Gastrocnemius medialis (tissue), 4 donors: ENCODE measurements at regions not wholly inside any gene's neighbourhood (a gene's known extent, or its start where the extent isn't known, plus 50 kb on each side); places are given as distances from the start of the nearest gene placed in this dataset.

ENCODE experiments used
- ATAC-seq, 2 donors: fragments of 150-250 bp; one replicate each; pipeline ENCODE4 v1.9.1; 2016
- DNase-seq, 2 donors: peaks; one replicate each; pipeline ENCODE4 v3.0.0-alpha.2; 2019
- H3K27ac ChIP-seq, 4 donors: fragments of 200-600 bp; sonication (generic); 1 replicate in 1 of 4; 2 replicates in 3 of 4; pipeline ENCODE4 v1.5.1; 2016 to 2018; ENCODE audit warnings: mild to moderate bottlenecking in 2 of 4, moderate library complexity in 1 of 4
- H3K27me3 ChIP-seq, 3 donors: fragments of 200-600 bp; sonication (generic) in 2 of 3; 1 replicate in 1 of 3; 2 replicates in 2 of 3; pipeline versions ENCODE4 v1.5.1 to v1.6.0; 2016 to 2019; ENCODE audit warnings: mild to moderate bottlenecking in 1 of 3, moderate library complexity in 1 of 3
- H3K36me3 ChIP-seq, 2 donors: fragments of 200-600 bp; sonication (generic) in 1 of 2; one replicate each; pipeline ENCODE4 v1.5.1; 2017 to 2018
- H3K4me1 ChIP-seq, 2 donors: fragments of 200-600 bp; sonication (generic) in 1 of 2; one replicate each; pipeline ENCODE4 v1.5.1; 2016 to 2017; ENCODE audit warnings: mild to moderate bottlenecking in 2 of 2
- H3K4me3 ChIP-seq, 4 donors: fragments of 200-600 bp; sonication (generic) in 3 of 4; 1 replicate in 1 of 4; 2 replicates in 3 of 4; pipeline ENCODE4 v1.5.1; 2016 to 2019; ENCODE audit warnings: mild to moderate bottlenecking in 2 of 4
- H3K9me3 ChIP-seq, 3 donors: fragments of 200-600 bp; sonication (generic) in 2 of 3; 1 replicate in 1 of 3; 2 replicates in 2 of 3; pipeline ENCODE4 v1.5.1; 2016 to 2019
- POLR2A ChIP-seq, 2 donors: fragments of 450-650 bp; IDR thresholded peaks; one replicate each; pipeline ENCODE4 v1.6.1; 2017; ENCODE audit warnings: antibody characterized with exemption in 2 of 2, mild to moderate bottlenecking in 2 of 2, moderate library complexity in 2 of 2
- in situ Hi-C, 4 donors: fragments of 200-750 bp; cut with MboI; loops; one replicate each; pipeline versions ENCODE4 v1.15.0 to v1.8.0; 2017; ENCODE audit warnings: low sequenced_read_pairs in 4 of 4
- intact Hi-C: fragments of 100-400 bp; cut with DNase I; formaldehyde crosslinking; loops from one replicate; pipeline ENCODE4 v1.15.1; 2023; ENCODE audit warnings: low total_unique reads
- TF ChIP-seq, protein P1 (sequence below), 5 experiments: fragments of 450-650 bp in 3 of 5; fragments of 200-600 bp in 2 of 5; sonication (generic) in 2 of 5; IDR thresholded peaks in 4 of 5; conservative IDR thresholded peaks in 1 of 5; 1 replicate in 4 of 5; 2 replicates in 1 of 5; pipeline ENCODE4 v1.5.1; 2016 to 2019; ENCODE audit warnings: antibody characterized with exemption in 5 of 5, mild to moderate bottlenecking in 3 of 5, moderate library complexity in 3 of 5

DNA sequence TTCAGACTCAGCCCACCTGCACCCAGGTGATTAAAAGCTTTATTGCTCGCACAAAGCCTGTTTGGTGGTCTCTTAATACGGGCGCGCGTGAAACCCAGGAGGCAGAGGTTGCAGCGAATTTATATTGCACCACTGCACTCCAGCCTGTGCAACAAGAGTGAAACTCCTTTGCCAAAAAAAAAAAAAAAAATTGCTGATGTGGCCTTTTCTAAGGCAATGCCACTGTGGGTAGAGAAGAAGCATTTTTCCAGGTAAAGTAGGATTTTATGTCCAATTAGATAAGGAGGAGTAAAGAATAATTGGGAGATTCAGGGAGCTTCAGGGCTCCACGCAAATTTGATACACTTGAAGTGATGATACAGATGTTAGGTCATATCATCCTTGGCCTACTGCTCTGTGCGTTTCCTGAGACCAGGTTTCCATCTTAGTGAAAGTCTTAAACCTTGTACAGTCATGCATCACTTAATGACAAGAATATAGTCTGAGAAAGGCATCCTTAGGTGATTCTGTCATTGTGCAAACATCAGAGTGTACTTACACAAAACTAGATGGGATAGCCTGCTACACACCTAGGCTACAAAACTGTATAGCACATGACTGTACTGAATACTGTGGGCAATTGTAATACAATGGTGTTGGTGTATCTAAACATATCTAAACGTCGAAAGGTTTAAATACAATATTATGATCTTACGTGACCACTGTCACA, 150.9 kb downstream of the SPRY2 start:
- Histone ChIP-seq H3K27me3 (no peaks in the 10 kb centered on the region), H3K4me3 (no peak overlapping the region), H3K36me3 (no peaks in the 10 kb centered on the region), H3K4me1 (no peaks in the 10 kb centered on the region), H3K9me3 (no peaks in the 10 kb centered on the region), H3K27ac (no peak overlapping the region)
- intact Hi-C loops (no loop called here), in situ Hi-C loops (no loop called here)
- TF ChIP-seq, protein P1, sequence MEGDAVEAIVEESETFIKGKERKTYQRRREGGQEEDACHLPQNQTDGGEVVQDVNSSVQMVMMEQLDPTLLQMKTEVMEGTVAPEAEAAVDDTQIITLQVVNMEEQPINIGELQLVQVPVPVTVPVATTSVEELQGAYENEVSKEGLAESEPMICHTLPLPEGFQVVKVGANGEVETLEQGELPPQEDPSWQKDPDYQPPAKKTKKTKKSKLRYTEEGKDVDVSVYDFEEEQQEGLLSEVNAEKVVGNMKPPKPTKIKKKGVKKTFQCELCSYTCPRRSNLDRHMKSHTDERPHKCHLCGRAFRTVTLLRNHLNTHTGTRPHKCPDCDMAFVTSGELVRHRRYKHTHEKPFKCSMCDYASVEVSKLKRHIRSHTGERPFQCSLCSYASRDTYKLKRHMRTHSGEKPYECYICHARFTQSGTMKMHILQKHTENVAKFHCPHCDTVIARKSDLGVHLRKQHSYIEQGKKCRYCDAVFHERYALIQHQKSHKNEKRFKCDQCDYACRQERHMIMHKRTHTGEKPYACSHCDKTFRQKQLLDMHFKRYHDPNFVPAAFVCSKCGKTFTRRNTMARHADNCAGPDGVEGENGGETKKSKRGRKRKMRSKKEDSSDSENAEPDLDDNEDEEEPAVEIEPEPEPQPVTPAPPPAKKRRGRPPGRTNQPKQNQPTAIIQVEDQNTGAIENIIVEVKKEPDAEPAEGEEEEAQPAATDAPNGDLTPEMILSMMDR (IDR thresholded peaks at IDR 0.05 in 4 of 5, conservative IDR thresholded peaks at IDR 0.05 in 1 of 5) = no peak
- TF ChIP-seq POLR2A (IDR thresholded peaks at IDR 0.05) = no peak
- DNase-seq = no peak
- no peak for ATAC-seq

DNA sequence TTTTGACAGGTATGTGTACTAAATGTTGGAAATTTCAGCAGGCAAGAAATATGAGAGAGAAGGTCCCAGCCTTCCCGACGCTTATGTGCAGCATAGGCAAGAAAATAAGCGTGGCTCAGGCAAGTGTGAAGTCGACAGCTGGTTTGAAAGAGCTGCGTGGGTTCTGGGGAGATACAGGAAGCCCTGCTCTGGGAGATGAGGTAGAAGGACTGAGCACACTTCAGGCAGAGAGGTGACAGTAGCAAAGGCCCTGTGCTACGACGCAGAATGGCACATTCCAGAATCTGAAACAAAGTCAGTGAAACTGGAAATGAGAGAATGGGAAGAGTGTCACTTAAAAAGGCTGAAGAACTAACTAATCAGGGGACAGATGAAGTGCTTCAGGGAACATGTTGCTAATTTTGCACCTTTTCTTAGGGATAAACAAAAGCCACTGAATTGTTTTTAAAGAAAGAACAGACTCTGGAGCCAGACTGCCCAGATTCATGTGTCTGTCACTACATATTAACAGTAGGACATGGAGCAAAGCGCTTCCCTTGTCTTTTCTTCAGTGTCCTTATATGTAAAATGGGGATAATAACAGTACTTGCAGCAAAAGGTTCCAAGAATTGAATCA, 160.1 kb downstream of the SPRY2 start:
- Histone ChIP-seq H3K4me1 (no peaks in the 10 kb centered on the region), H3K4me3 (no peak overlapping the region), H3K9me3 (no peaks in the 10 kb centered on the region), H3K36me3 (no peaks in the 10 kb centered on the region), H3K27me3 (no peaks in the 10 kb centered on the region), H3K27ac (no peak overlapping the region)
- in situ Hi-C loops = no loop called here
- DNase-seq (no peak), ATAC-seq (no peak)
- intact Hi-C loops = no loop called here
- TF ChIP-seq, protein P1 (IDR thresholded peaks at IDR 0.05 in 4 of 5, conservative IDR thresholded peaks at IDR 0.05 in 1 of 5) = no peak

DNA sequence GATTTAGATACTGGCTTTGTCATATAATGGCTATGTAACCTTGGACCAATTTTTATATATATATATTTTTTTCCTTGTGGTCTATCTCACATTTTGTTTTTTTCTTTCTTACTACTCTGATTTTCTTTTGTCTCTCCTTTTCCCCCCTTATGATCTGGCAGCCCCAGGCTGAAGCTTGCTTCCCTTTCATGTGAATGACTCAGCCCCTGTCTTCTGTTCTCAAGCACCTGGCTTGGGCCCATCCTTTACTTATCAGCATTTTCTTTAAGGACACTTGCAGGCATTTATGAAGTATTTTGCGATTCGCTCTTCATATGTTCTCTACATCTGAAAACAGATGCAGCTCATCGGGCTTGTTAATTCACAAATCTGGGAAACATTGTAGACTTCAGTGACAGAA, 163.6 kb downstream of the SPRY2 start:
- H3K27me3 ChIP-seq = no peaks in the 10 kb centered on the region
- DNase-seq (no peak), ATAC-seq (no peak)
- H3K4me1 ChIP-seq = no peaks in the 10 kb centered on the region
- H3K27ac ChIP-seq = no peak overlapping the region
- no peaks in the 10 kb centered on the region for H3K9me3 ChIP-seq
- in situ Hi-C loops = no loop called here
- no peaks in the 10 kb centered on the region for H3K36me3 ChIP-seq
- H3K4me3 ChIP-seq = no peak overlapping the region
- TF ChIP-seq POLR2A (IDR thresholded peaks at IDR 0.05) = no peak
- TF ChIP-seq, protein P1 (IDR thresholded peaks at IDR 0.05 in 4 of 5, conservative IDR thresholded peaks at IDR 0.05 in 1 of 5) = no peak
- intact Hi-C loops = no loop called here

DNA sequence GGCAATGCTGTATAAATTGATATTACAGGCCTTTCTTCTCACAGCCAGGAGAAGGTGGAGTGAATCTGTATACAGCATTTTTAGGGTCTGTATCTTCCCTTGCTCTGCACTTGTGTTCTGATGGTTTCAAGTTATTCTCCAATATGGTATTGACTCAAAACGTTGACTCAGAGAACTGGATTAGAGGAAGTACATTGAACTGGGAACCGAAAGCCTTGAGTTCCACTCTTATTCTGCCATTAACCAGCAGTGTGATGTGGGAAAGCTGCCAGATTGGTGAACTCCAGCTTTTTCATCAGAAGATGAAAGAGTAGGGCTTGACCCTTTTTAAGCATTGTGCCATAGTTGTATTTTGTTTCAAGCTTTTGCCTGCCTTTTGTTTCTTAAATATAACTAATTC, 167.7 kb downstream of the SPRY2 start:
- TF ChIP-seq POLR2A (IDR thresholded peaks at IDR 0.05) = no peak
- TF ChIP-seq, protein P1 (IDR thresholded peaks at IDR 0.05 in 4 of 5, conservative IDR thresholded peaks at IDR 0.05 in 1 of 5) = no peak
- intact Hi-C loops (no loop called here), in situ Hi-C loops (no loop called here)
- no peak overlapping the region for H3K27ac ChIP-seq
- no peak overlapping the region for H3K4me3 ChIP-seq
- no peaks in the 10 kb centered on the region for H3K4me1 ChIP-seq
- no peaks in the 10 kb centered on the region for H3K27me3 ChIP-seq
- DNase-seq = peak; percentile 5 to 13
- no peak for ATAC-seq
- H3K9me3 ChIP-seq = no peaks in the 10 kb centered on the region
- no peaks in the 10 kb centered on the region for H3K36me3 ChIP-seq
